Liver (tissue), 8 donors: ENCODE measurements at regions not wholly inside any gene's neighbourhood (a gene's known extent, or its start where the extent isn't known, plus 50 kb on each side); places are given as distances from the start of the nearest gene placed in this dataset.

Experiments used
- DNase-seq: peaks from one replicate; pipeline ENCODE4 v3.0.0-alpha.2; 2017; ENCODE audit warnings: low spot score
- H3K27ac ChIP-seq, 2 donors: one replicate each; pipeline ENCODE4 v1.7.0; 2013; ENCODE audit warnings: inconsistent platforms in 2 of 2, low read length in 2 of 2, control low read depth in 1 of 2, low read depth in 1 of 2, mild to moderate bottlenecking in 1 of 2
- H3K27me3 ChIP-seq, 4 donors: one replicate each; pipeline versions ENCODE4 v1.6.1 to v1.7.0; 2013; ENCODE audit warnings: low read length in 3 of 4, inconsistent platforms in 1 of 4, mild to moderate bottlenecking in 1 of 4, moderate library complexity in 1 of 4; ENCODE audit not compliant: control insufficient read depth in 4 of 4, insufficient read depth in 4 of 4
- H3K36me3 ChIP-seq, 4 donors: one replicate each; pipeline versions ENCODE4 v1.6.1 to v1.7.0; 2013; ENCODE audit warnings: low read length in 3 of 4, mild to moderate bottlenecking in 3 of 4, low read depth in 1 of 4, moderate library complexity in 1 of 4; ENCODE audit not compliant: control insufficient read depth in 4 of 4, insufficient read depth in 3 of 4
- H3K4me1 ChIP-seq, 4 donors: one replicate each; pipeline versions ENCODE4 v1.6.1 to v1.7.0; 2013; ENCODE audit warnings: low read length in 3 of 4, mild to moderate bottlenecking in 3 of 4, moderate library complexity in 1 of 4; ENCODE audit not compliant: control insufficient read depth in 4 of 4, insufficient read depth in 4 of 4
- H3K4me3 ChIP-seq, 3 donors: one replicate each; pipeline versions ENCODE4 v1.6.1 to v1.7.0; 2013; ENCODE audit warnings: low read length in 3 of 3, control low read depth in 1 of 3, low read depth in 1 of 3, mild to moderate bottlenecking in 1 of 3
- H3K9ac ChIP-seq, 2 donors: one replicate each; pipeline ENCODE4 v1.7.0; 2013; ENCODE audit warnings: low read length in 2 of 2, mild to moderate bottlenecking in 2 of 2, moderate library complexity in 2 of 2, control low read depth in 1 of 2, low read depth in 1 of 2
- H3K9me3 ChIP-seq, 4 donors: one replicate each; pipeline versions ENCODE4 v1.6.1 to v1.7.0; 2013; ENCODE audit warnings: low read length in 3 of 4; ENCODE audit not compliant: control insufficient read depth in 4 of 4
- ATF3 ChIP-seq: IDR thresholded peaks from 2 replicates; pipeline ENCODE4 v1.6.1; 2016; ENCODE audit warnings: antibody characterized with exemption
- EGR1 ChIP-seq, 2 donors: IDR thresholded peaks; 2 replicates each; pipeline ENCODE4 v1.6.1; 2016 to 2018; ENCODE audit warnings: antibody characterized with exemption in 2 of 2, low read depth in 2 of 2
- FOXA1 ChIP-seq: IDR thresholded peaks from 2 replicates; pipeline ENCODE4 v1.6.1; 2016; ENCODE audit warnings: antibody characterized with exemption
- FOXA2 ChIP-seq: IDR thresholded peaks from 2 replicates; pipeline ENCODE4 v1.6.1; 2016; ENCODE audit warnings: antibody characterized with exemption
- GABPA ChIP-seq, 2 donors: IDR thresholded peaks in 1 of 2; conservative IDR thresholded peaks in 1 of 2; 2 replicates each; pipeline ENCODE4 v1.6.1; 2016; ENCODE audit warnings: antibody characterized with exemption in 2 of 2, mild to moderate bottlenecking in 1 of 2, moderate library complexity in 1 of 2
- HNF4A ChIP-seq, 2 donors: conservative IDR thresholded peaks; 2 replicates each; pipeline ENCODE4 v1.6.1; 2016; ENCODE audit warnings: antibody characterized with exemption in 2 of 2, mild to moderate bottlenecking in 2 of 2
- HNF4G ChIP-seq: IDR thresholded peaks from 2 replicates; pipeline ENCODE4 v1.6.1; 2016; ENCODE audit warnings: antibody characterized with exemption
- JUND ChIP-seq, 2 donors: IDR thresholded peaks; 2 replicates each; pipeline ENCODE4 v1.6.1; 2016; ENCODE audit warnings: antibody characterized with exemption in 2 of 2
- MAX ChIP-seq: IDR thresholded peaks from 2 replicates; pipeline ENCODE4 v1.6.1; 2016; ENCODE audit warnings: antibody characterized with exemption
- REST ChIP-seq: IDR thresholded peaks from 2 replicates; pipeline ENCODE4 v1.6.1; 2016; ENCODE audit warnings: antibody characterized with exemption, mild to moderate bottlenecking
- SP1 ChIP-seq: IDR thresholded peaks from 2 replicates; pipeline ENCODE4 v1.6.1; 2018; ENCODE audit warnings: antibody characterized with exemption, mild to moderate bottlenecking
- TAF1 ChIP-seq: conservative IDR thresholded peaks from 2 replicates; pipeline ENCODE4 v1.6.1; 2016; ENCODE audit warnings: antibody characterized with exemption, mild to moderate bottlenecking
- YY1 ChIP-seq: IDR thresholded peaks from 2 replicates; pipeline ENCODE4 v1.6.1; 2016; ENCODE audit warnings: antibody characterized with exemption, mild to moderate bottlenecking
- WGBS: extraction: QIAGEN DNeasy Blood & Tissue Kit; methylation state at CpG from one replicate; pipeline ENCODE4 v1.1.7; 2013; 5-methylcytosine and 5-hydroxymethylcytosine counted together
- TF ChIP-seq, protein P1 (sequence below): fragments of 150-350 bp; IDR thresholded peaks from 2 replicates; pipeline ENCODE4 v1.5.1; 2017; ENCODE audit warnings: improper control_type of control experiment, low read depth, low read length; ENCODE audit not compliant: missing input control
- TF ChIP-seq, protein P2 (sequence below): IDR thresholded peaks from 2 replicates; pipeline ENCODE4 v1.6.1; 2016; ENCODE audit warnings: antibody characterized with exemption
- donor health status: healthy.
- donor health status: healthy.
- donor health status: healthy.
- donor health status: healthy.
- donor health status: healthy.

- Histone ChIP-seq H3K9me3 (no peaks in the 10 kb centered on the region), H3K4me1 (no peaks in the 10 kb centered on the region), H3K27me3 (peaks cover 0 to 2% (median 0%) of the 10 kb centered on the region in 4 donors), H3K9ac (no peak overlapping the region), H3K4me3 (no peak overlapping the region), H3K27ac (no peak overlapping the region), H3K36me3 (no peaks in the 10 kb centered on the region)
- WGBS: 80% methylated on average over 9 of the region's 9 CpGs
- no peak for TF ChIP-seq GABPA (IDR thresholded peaks at IDR 0.05 in 1 of 2, conservative IDR thresholded peaks at IDR 0.05 in 1 of 2)
- TF ChIP-seq REST: no peak
- TF ChIP-seq YY1: no peak
- TF ChIP-seq HNF4A (conservative IDR thresholded peaks at IDR 0.05): no peak
- TF ChIP-seq ATF3: no peak
- TF ChIP-seq, protein P1, sequence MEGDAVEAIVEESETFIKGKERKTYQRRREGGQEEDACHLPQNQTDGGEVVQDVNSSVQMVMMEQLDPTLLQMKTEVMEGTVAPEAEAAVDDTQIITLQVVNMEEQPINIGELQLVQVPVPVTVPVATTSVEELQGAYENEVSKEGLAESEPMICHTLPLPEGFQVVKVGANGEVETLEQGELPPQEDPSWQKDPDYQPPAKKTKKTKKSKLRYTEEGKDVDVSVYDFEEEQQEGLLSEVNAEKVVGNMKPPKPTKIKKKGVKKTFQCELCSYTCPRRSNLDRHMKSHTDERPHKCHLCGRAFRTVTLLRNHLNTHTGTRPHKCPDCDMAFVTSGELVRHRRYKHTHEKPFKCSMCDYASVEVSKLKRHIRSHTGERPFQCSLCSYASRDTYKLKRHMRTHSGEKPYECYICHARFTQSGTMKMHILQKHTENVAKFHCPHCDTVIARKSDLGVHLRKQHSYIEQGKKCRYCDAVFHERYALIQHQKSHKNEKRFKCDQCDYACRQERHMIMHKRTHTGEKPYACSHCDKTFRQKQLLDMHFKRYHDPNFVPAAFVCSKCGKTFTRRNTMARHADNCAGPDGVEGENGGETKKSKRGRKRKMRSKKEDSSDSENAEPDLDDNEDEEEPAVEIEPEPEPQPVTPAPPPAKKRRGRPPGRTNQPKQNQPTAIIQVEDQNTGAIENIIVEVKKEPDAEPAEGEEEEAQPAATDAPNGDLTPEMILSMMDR: no peak
- no peak for DNase-seq
Observed at GRCh38 chr2:867296-867695, 83.4 kb upstream of the SNTG2 start.

DNA sequence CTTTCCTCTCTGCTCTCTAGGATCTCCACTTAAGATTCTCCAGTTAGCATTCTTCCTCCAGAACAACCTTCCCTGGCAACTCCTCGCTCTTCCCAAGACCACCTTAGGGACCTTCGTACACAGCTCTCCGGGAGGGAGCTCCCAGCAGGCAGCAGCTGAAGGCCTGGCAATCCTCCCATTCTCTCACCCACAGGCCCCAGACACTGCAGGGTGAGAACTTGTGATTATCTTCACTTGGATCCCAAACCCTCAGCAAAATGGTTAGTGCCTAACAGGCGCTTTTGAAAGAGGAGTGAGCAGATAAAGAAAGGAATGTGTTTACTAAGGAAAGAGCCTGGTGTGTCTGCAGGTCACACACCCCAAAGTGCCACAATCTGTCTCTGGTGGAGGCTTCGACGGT, 83.8 kb upstream of the SNTG2 start:
- Histone ChIP-seq H3K4me1 (no peaks in the 10 kb centered on the region), H3K9ac (no peak overlapping the region), H3K27me3 (peaks cover 0 to 2% (median 0%) of the 10 kb centered on the region in 4 donors), H3K9me3 (no peaks in the 10 kb centered on the region), H3K27ac (no peak overlapping the region), H3K36me3 (no peaks in the 10 kb centered on the region), H3K4me3 (no peak overlapping the region)
- DNase-seq: no peak
- TF ChIP-seq EGR1 (IDR thresholded peaks at IDR 0.05; ENCODE audit: low read depth in 2 of 2): no peak
- no peak for TF ChIP-seq FOXA2
- TF ChIP-seq YY1: no peak
- no peak for TF ChIP-seq JUND (IDR thresholded peaks at IDR 0.05)
- no peak for TF ChIP-seq REST
- TF ChIP-seq ATF3: no peak
- no peak for TF ChIP-seq HNF4A (conservative IDR thresholded peaks at IDR 0.05)
- TF ChIP-seq TAF1: no peak
- no peak for TF ChIP-seq HNF4G
- TF ChIP-seq, protein P2, sequence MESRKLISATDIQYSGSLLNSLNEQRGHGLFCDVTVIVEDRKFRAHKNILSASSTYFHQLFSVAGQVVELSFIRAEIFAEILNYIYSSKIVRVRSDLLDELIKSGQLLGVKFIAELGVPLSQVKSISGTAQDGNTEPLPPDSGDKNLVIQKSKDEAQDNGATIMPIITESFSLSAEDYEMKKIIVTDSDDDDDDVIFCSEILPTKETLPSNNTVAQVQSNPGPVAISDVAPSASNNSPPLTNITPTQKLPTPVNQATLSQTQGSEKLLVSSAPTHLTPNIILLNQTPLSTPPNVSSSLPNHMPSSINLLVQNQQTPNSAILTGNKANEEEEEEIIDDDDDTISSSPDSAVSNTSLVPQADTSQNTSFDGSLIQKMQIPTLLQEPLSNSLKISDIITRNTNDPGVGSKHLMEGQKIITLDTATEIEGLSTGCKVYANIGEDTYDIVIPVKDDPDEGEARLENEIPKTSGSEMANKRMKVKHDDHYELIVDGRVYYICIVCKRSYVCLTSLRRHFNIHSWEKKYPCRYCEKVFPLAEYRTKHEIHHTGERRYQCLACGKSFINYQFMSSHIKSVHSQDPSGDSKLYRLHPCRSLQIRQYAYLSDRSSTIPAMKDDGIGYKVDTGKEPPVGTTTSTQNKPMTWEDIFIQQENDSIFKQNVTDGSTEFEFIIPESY: no peak
- TF ChIP-seq SP1: no peak
- no peak for TF ChIP-seq MAX
- no peak for TF ChIP-seq FOXA1
- WGBS: 51% methylated on average over 6 of the region's 6 CpGs
